Loucy (cell line): ENCODE measurements at regions not wholly inside any gene's neighbourhood (a gene's known extent, or its start where the extent isn't known, plus 50 kb on each side); places are given as distances from the start of the nearest gene placed in this dataset.

Experiments used
- H2AFZ ChIP-seq: fragments of 200-600 bp; sonication (generic); 2 replicates; pipeline ENCODE4 v1.6.0; 2016; ENCODE audit warnings: antibody characterized with exemption, mild to moderate bottlenecking, low read length, moderate library complexity
- H3F3A ChIP-seq: fragments of 200-600 bp; 2 replicates; pipeline ENCODE4 v1.6.0; 2016; ENCODE audit warnings: antibody characterized with exemption, low read depth, mild to moderate bottlenecking
- H3K27me3 ChIP-seq: fragments of 200-600 bp; sonication (generic); 2 replicates; pipeline ENCODE4 v1.6.1; 2014; ENCODE audit warnings: low read length, mild to moderate bottlenecking; ENCODE audit not compliant: insufficient read depth, poor library complexity, severe bottlenecking
- H3K36me3 ChIP-seq: fragments of 200-600 bp; sonication (generic); 2 replicates; pipeline ENCODE4 v1.6.1; 2016; ENCODE audit warnings: low read length; ENCODE audit not compliant: insufficient read depth
- H3K4me1 ChIP-seq: fragments of 200-600 bp; sonication (generic); 2 replicates; pipeline ENCODE4 v1.5.1; 2014; ENCODE audit warnings: low read length, mild to moderate bottlenecking; ENCODE audit not compliant: insufficient read depth, poor library complexity, severe bottlenecking
- H3K4me2 ChIP-seq: fragments of 200-600 bp; sonication (generic); 2 replicates; pipeline ENCODE4 v1.6.0; 2014; ENCODE audit warnings: antibody characterized with exemption, low read length, low read depth, mild to moderate bottlenecking; ENCODE audit not compliant: poor library complexity, severe bottlenecking
- H3K4me3 ChIP-seq: fragments of 200-600 bp; sonication (generic); 2 replicates; pipeline ENCODE4 v1.5.1; 2014; ENCODE audit warnings: low read length, mild to moderate bottlenecking, mixed read lengths; ENCODE audit not compliant: poor library complexity, severe bottlenecking
- H3K79me2 ChIP-seq: fragments of 200-600 bp; sonication (generic); 2 replicates; pipeline ENCODE4 v1.6.1; 2014; ENCODE audit warnings: low read length; ENCODE audit not compliant: insufficient read depth
- H3K9ac ChIP-seq: fragments of 200-600 bp; sonication (generic); 2 replicates; pipeline ENCODE4 v1.6.0; 2014; ENCODE audit warnings: mild to moderate bottlenecking, low read depth, low read length, moderate library complexity; ENCODE audit not compliant: poor library complexity, severe bottlenecking
- H3K9me2 ChIP-seq: fragments of 200-600 bp; sonication (generic); replicated peaks from 2 replicates; pipeline ENCODE4 v1.6.1; 2016; ENCODE audit warnings: low read depth, low read length, mixed read lengths
- H3K9me3 ChIP-seq: fragments of 200-600 bp; sonication (generic); 2 replicates; pipeline ENCODE4 v1.6.1; 2014; ENCODE audit warnings: mild to moderate bottlenecking, antibody characterized with exemption, low read length, low read depth; ENCODE audit not compliant: insufficient read depth
- H4K20me1 ChIP-seq: fragments of 200-600 bp; sonication (generic); 2 replicates; pipeline ENCODE4 v1.6.0; 2014; ENCODE audit warnings: antibody characterized with exemption, low read length, mild to moderate bottlenecking; ENCODE audit not compliant: insufficient read depth, poor library complexity, severe bottlenecking
- CTCF ChIP-seq: fragments of 200-600 bp; sonication (generic); conservative IDR thresholded peaks from 2 replicates; pipeline ENCODE4 v1.5.1; 2014; ENCODE audit warnings: mild to moderate bottlenecking, antibody characterized with exemption, low read length
- EZH2phosphoT487 ChIP-seq: fragments of 200-600 bp; IDR thresholded peaks from 2 replicates; pipeline ENCODE4 v1.6.1; 2018; ENCODE audit warnings: antibody characterized with exemption, mild to moderate bottlenecking, moderate library complexity, borderline replicate concordance

- Histone ChIP-seq H3F3A (no peaks in the 10 kb centered on the region), H3K4me3 (no peak overlapping the region), H3K4me2 (no peak overlapping the region), H3K79me2 (no peaks in the 10 kb centered on the region), H3K4me1 (no peaks in the 10 kb centered on the region), H4K20me1 (no peaks in the 10 kb centered on the region), H3K9me3 (no peaks in the 10 kb centered on the region), H3K27me3 (no peaks in the 10 kb centered on the region), H3K9ac (no peak overlapping the region), H2AFZ (no peak overlapping the region), H3K36me3 (no peaks in the 10 kb centered on the region), H3K9me2 (no peaks in the 10 kb centered on the region)
- TF ChIP-seq EZH2phosphoT487 (no peak), CTCF (no peak)
Observed at GRCh38 chr2:41127351-41127750, 675.5 kb upstream of the SLC8A1 start.

- H3K9me2 ChIP-seq = no peaks in the 10 kb centered on the region
- H3K36me3 ChIP-seq = no peaks in the 10 kb centered on the region
- H3K9ac ChIP-seq = no peak overlapping the region
- no peaks in the 10 kb centered on the region for H3K27me3 ChIP-seq
- no peaks in the 10 kb centered on the region for H3K4me1 ChIP-seq
- no peaks in the 10 kb centered on the region for H3F3A ChIP-seq
- no peak for TF ChIP-seq EZH2phosphoT487
- TF ChIP-seq CTCF = no peak
- no peak overlapping the region for H3K4me2 ChIP-seq
- H2AFZ ChIP-seq = no peak overlapping the region
- H3K79me2 ChIP-seq = no peaks in the 10 kb centered on the region
- no peaks in the 10 kb centered on the region for H3K9me3 ChIP-seq
- H4K20me1 ChIP-seq = no peaks in the 10 kb centered on the region
- H3K4me3 ChIP-seq = no peak overlapping the region
Observed at GRCh38 chr2:41129988-41130387, 678.1 kb upstream of the SLC8A1 start.

- Histone ChIP-seq H3K36me3 (no peaks in the 10 kb centered on the region), H3K9me3 (no peaks in the 10 kb centered on the region), H3K4me3 (no peak overlapping the region), H4K20me1 (no peaks in the 10 kb centered on the region), H3F3A (no peaks in the 10 kb centered on the region), H3K9me2 (no peaks in the 10 kb centered on the region), H3K4me2 (peak overlapping the region; percentile 7), H3K79me2 (no peaks in the 10 kb centered on the region), H3K4me1 (no peaks in the 10 kb centered on the region), H3K9ac (no peak overlapping the region), H3K27me3 (peaks cover 4% of the 10 kb centered on the region), H2AFZ (peak overlapping the region; percentile 77; the same call in 1 of the 2 replicates)
- TF ChIP-seq CTCF = no peak
- no peak for TF ChIP-seq EZH2phosphoT487
Observed at GRCh38 chr2:41137031-41137430, 685.1 kb upstream of the SLC8A1 start.
